ENCODE measurements at regions not wholly inside any gene's neighbourhood (a gene's known extent, or its start where the extent isn't known, plus 50 kb on each side); places are given as distances from the start of the nearest gene placed in this dataset.

GRCh38 chr6:133631421-133631820 lies 257.5 kb upstream of the TCF21 start:
- DNase-seq (ENCODE audit: low spot score) = no peak

GRCh38 chr6:133632206-133632605 lies 256.7 kb upstream of the TCF21 start:
- DNase-seq (ENCODE audit: low spot score) = no peak

GRCh38 chr6:133632906-133633305 lies 256.0 kb upstream of the TCF21 start:
- DNase-seq (ENCODE audit: low spot score) = no peak

- DNase-seq (ENCODE audit: low spot score) = no peak
Observed at GRCh38 chr6:133634474-133634873, 254.4 kb upstream of the TCF21 start.

- no peak for DNase-seq (ENCODE audit: low spot score)
Observed at GRCh38 chr6:133635447-133635846, 253.5 kb upstream of the TCF21 start.

GRCh38 chr6:133637436-133637835 lies 251.5 kb upstream of the TCF21 start:
- no peak for DNase-seq (ENCODE audit: low spot score)

GRCh38 chr6:133637874-133638273 lies 251.0 kb upstream of the TCF21 start:
- no peak for DNase-seq (ENCODE audit: low spot score)

GRCh38 chr6:133641104-133641503 lies 247.8 kb upstream of the TCF21 start:
- no peak for DNase-seq (ENCODE audit: low spot score)

- no peak for DNase-seq (ENCODE audit: low spot score)
Observed at GRCh38 chr6:133644548-133644891, 244.4 kb upstream of the TCF21 start.

GRCh38 chr6:133644892-133645619 lies 243.9 kb upstream of the TCF21 start:
- DNase-seq (ENCODE audit: low spot score) = no peak

- no peak for DNase-seq (ENCODE audit: low spot score)
Observed at GRCh38 chr6:133645966-133646740, 242.8 kb upstream of the TCF21 start.

GRCh38 chr6:133648581-133648980 lies 240.3 kb upstream of the TCF21 start:
- no peak for DNase-seq (ENCODE audit: low spot score)

GRCh38 chr6:133671376-133671775 lies 217.5 kb upstream of the TCF21 start:
- no peak for DNase-seq (ENCODE audit: low spot score)

GRCh38 chr6:133673056-133673455 lies 215.9 kb upstream of the TCF21 start:
- no peak for DNase-seq (ENCODE audit: low spot score)

GRCh38 chr6:133674661-133675060 lies 214.3 kb upstream of the TCF21 start:
- DNase-seq (ENCODE audit: low spot score) = no peak

- no peak for DNase-seq (ENCODE audit: low spot score)
Observed at GRCh38 chr6:133680994-133681393, 207.9 kb upstream of the TCF21 start.

GRCh38 chr6:133681891-133682290 lies 207.0 kb upstream of the TCF21 start:
- DNase-seq (ENCODE audit: low spot score) = no peak

- DNase-seq (ENCODE audit: low spot score) = no peak
Observed at GRCh38 chr6:133682506-133683307, 206.2 kb upstream of the TCF21 start.

- DNase-seq (ENCODE audit: low spot score) = no peak
Observed at GRCh38 chr6:133683308-133683580, 205.7 kb upstream of the TCF21 start.

GRCh38 chr6:133683606-133684005 lies 205.3 kb upstream of the TCF21 start:
- DNase-seq (ENCODE audit: low spot score) = no peak

GRCh38 chr6:133688705-133689492 lies 200.0 kb upstream of the TCF21 start:
- no peak for DNase-seq (ENCODE audit: low spot score)

- DNase-seq (ENCODE audit: low spot score) = no peak
Observed at GRCh38 chr6:133689863-133690262, 199.1 kb upstream of the TCF21 start.

All from ecto neural progenitor cell (in vitro differentiated cells).